Skeletal muscle satellite cell (primary cell): ENCODE measurements at regions not wholly inside any gene's neighbourhood (a gene's known extent, or its start where the extent isn't known, plus 50 kb on each side); places are given as distances from the start of the nearest gene placed in this dataset.

ENCODE experiments used
- H3K27me3 ChIP-seq: 2 replicates; pipeline ENCODE4 v1.7.0; 2013; ENCODE audit warnings: low read length; ENCODE audit not compliant: control insufficient read depth, insufficient read depth
- H3K36me3 ChIP-seq: 2 replicates; pipeline ENCODE4 v1.7.0; 2013; ENCODE audit warnings: mild to moderate bottlenecking, control low read depth, low read length; ENCODE audit not compliant: insufficient read depth
- H3K4me1 ChIP-seq: 2 replicates; pipeline ENCODE4 v1.7.0; 2013; ENCODE audit warnings: low read length; ENCODE audit not compliant: control insufficient read depth, insufficient read depth
- H3K4me2 ChIP-seq: 2 replicates; pipeline ENCODE4 v1.7.0; 2013; ENCODE audit warnings: mild to moderate bottlenecking, low read length
- H3K4me3 ChIP-seq: 2 replicates; pipeline ENCODE4 v1.7.0; 2013; ENCODE audit warnings: low read length
- H3K9ac ChIP-seq: 2 replicates; pipeline ENCODE4 v1.7.0; 2013; ENCODE audit warnings: mild to moderate bottlenecking, low read depth, low read length, moderate library complexity
- H3K9me3 ChIP-seq: replicated peaks from 2 replicates; pipeline ENCODE4 v1.7.0; 2013; ENCODE audit warnings: mild to moderate bottlenecking, control low read depth, low read length

GRCh38 chr2:129236601-129237000 is 742.9 kb upstream of the RAB6C start:
- Histone ChIP-seq H3K27me3 (no peaks in the 10 kb centered on the region), H3K4me2 (no peak overlapping the region), H3K4me3 (no peak overlapping the region), H3K4me1 (no peaks in the 10 kb centered on the region), H3K36me3 (no peaks in the 10 kb centered on the region), H3K9me3 (peaks cover 11% of the 10 kb centered on the region), H3K9ac (no peak overlapping the region)

- H3K4me2 ChIP-seq, result no peak overlapping the region
- H3K4me1 ChIP-seq, result no peaks in the 10 kb centered on the region
- no peaks in the 10 kb centered on the region for H3K36me3 ChIP-seq
- peaks cover 11% of the 10 kb centered on the region for H3K9me3 ChIP-seq
- no peak overlapping the region for H3K4me3 ChIP-seq
- no peak overlapping the region for H3K9ac ChIP-seq
- H3K27me3 ChIP-seq, result no peaks in the 10 kb centered on the region
Observed at GRCh38 chr2:129237966-129238725, 741.3 kb upstream of the RAB6C start.

GRCh38 chr2:129239141-129239540 is 740.3 kb upstream of the RAB6C start:
- Histone ChIP-seq H3K9ac (no peak overlapping the region), H3K9me3 (peaks cover 13% of the 10 kb centered on the region), H3K36me3 (no peaks in the 10 kb centered on the region), H3K27me3 (no peaks in the 10 kb centered on the region), H3K4me3 (no peak overlapping the region), H3K4me2 (no peak overlapping the region), H3K4me1 (no peaks in the 10 kb centered on the region)

- Histone ChIP-seq H3K36me3 (no peaks in the 10 kb centered on the region), H3K9ac (no peak overlapping the region), H3K4me3 (no peak overlapping the region), H3K4me1 (no peaks in the 10 kb centered on the region), H3K9me3 (peaks cover 10% of the 10 kb centered on the region), H3K4me2 (no peak overlapping the region), H3K27me3 (no peaks in the 10 kb centered on the region)
Observed at GRCh38 chr2:129240061-129240460, 739.4 kb upstream of the RAB6C start.

GRCh38 chr2:129242269-129242668 is 737.2 kb upstream of the RAB6C start:
- Histone ChIP-seq H3K27me3 (no peaks in the 10 kb centered on the region), H3K9ac (no peak overlapping the region), H3K4me1 (no peaks in the 10 kb centered on the region), H3K9me3 (peaks cover 10% of the 10 kb centered on the region), H3K4me2 (no peak overlapping the region), H3K36me3 (no peaks in the 10 kb centered on the region), H3K4me3 (no peak overlapping the region)

- Histone ChIP-seq H3K9ac (no peak overlapping the region), H3K4me3 (no peak overlapping the region), H3K27me3 (no peaks in the 10 kb centered on the region), H3K9me3 (peaks cover 7% of the 10 kb centered on the region), H3K36me3 (no peaks in the 10 kb centered on the region), H3K4me1 (no peaks in the 10 kb centered on the region), H3K4me2 (no peak overlapping the region)
Observed at GRCh38 chr2:129247751-129248150, 731.7 kb upstream of the RAB6C start.

GRCh38 chr2:129248198-129248597 is 731.3 kb upstream of the RAB6C start:
- Histone ChIP-seq H3K4me1 (no peaks in the 10 kb centered on the region), H3K4me3 (no peak overlapping the region), H3K9ac (no peak overlapping the region), H3K9me3 (peaks cover 7% of the 10 kb centered on the region), H3K27me3 (no peaks in the 10 kb centered on the region), H3K4me2 (no peak overlapping the region), H3K36me3 (no peaks in the 10 kb centered on the region)

- Histone ChIP-seq H3K4me3 (no peak overlapping the region), H3K36me3 (no peaks in the 10 kb centered on the region), H3K9ac (no peak overlapping the region), H3K9me3 (peaks cover 7% of the 10 kb centered on the region), H3K27me3 (no peaks in the 10 kb centered on the region), H3K4me1 (no peaks in the 10 kb centered on the region), H3K4me2 (no peak overlapping the region)
Observed at GRCh38 chr2:129252781-129253460, 726.5 kb upstream of the RAB6C start.

- no peak overlapping the region for H3K4me3 ChIP-seq
- H3K4me2 ChIP-seq, result no peak overlapping the region
- no peak overlapping the region for H3K9ac ChIP-seq
- H3K4me1 ChIP-seq, result no peaks in the 10 kb centered on the region
- no peaks in the 10 kb centered on the region for H3K36me3 ChIP-seq
- no peaks in the 10 kb centered on the region for H3K27me3 ChIP-seq
- H3K9me3 ChIP-seq, result peaks cover 9% of the 10 kb centered on the region
Observed at GRCh38 chr2:129253461-129253812, 726.0 kb upstream of the RAB6C start.

- Histone ChIP-seq H3K4me2 (no peak overlapping the region), H3K9me3 (peaks cover 9% of the 10 kb centered on the region), H3K9ac (no peak overlapping the region), H3K4me3 (no peak overlapping the region), H3K4me1 (no peaks in the 10 kb centered on the region), H3K36me3 (no peaks in the 10 kb centered on the region), H3K27me3 (no peaks in the 10 kb centered on the region)
Observed at GRCh38 chr2:129254718-129255117, 724.7 kb upstream of the RAB6C start.

GRCh38 chr2:129255610-129256313 is 723.7 kb upstream of the RAB6C start:
- no peaks in the 10 kb centered on the region for H3K36me3 ChIP-seq
- no peak overlapping the region for H3K9ac ChIP-seq
- no peaks in the 10 kb centered on the region for H3K27me3 ChIP-seq
- no peak overlapping the region for H3K4me3 ChIP-seq
- peaks cover 9% of the 10 kb centered on the region for H3K9me3 ChIP-seq
- H3K4me1 ChIP-seq, result no peaks in the 10 kb centered on the region
- H3K4me2 ChIP-seq, result no peak overlapping the region
